GM21723 (cell line): ENCODE measurements at regions not wholly inside any gene's neighbourhood (a gene's known extent, or its start where the extent isn't known, plus 50 kb on each side); places are given as distances from the start of the nearest gene placed in this dataset.
"Not testable (repeated sequence)": the region's sequence is repeated elsewhere in the genome, so short reads cannot be mapped to it uniquely, and the experiment has no call there.

Experiments
- ATAC-seq: cut with Tn5 transposase; IDR thresholded peaks from one replicate; pipeline ENCODE4 v1.9.1; 2021; ENCODE audit warnings: mild to moderate bottlenecking, moderate library complexity; ENCODE audit not compliant: unreplicated experiment

GRCh38 chr7:92925876-92926696 is 89.7 kb upstream of the CDK6 start:
- no peak for ATAC-seq

- ATAC-seq = no peak
Measured at GRCh38 chr7:92924800-92925199, 88.4 kb upstream of the CDK6 start.

GRCh38 chr7:92917230-92917629 is 80.9 kb upstream of the CDK6 start:
- no peak for ATAC-seq

GRCh38 chr7:92916770-92917224 is 80.4 kb upstream of the CDK6 start:
- no peak for ATAC-seq

GRCh38 chr7:92915348-92915747 is 79.0 kb upstream of the CDK6 start:
- no peak for ATAC-seq

- no peak for ATAC-seq
Measured at GRCh38 chr7:92914645-92915044, 78.3 kb upstream of the CDK6 start.

GRCh38 chr7:92913849-92914248 is 77.5 kb upstream of the CDK6 start:
- no peak for ATAC-seq

GRCh38 chr7:92910976-92911375 is 74.6 kb upstream of the CDK6 start:
- no peak for ATAC-seq

GRCh38 chr7:92909686-92910475 is 73.5 kb upstream of the CDK6 start:
- ATAC-seq = no peak

- ATAC-seq = peak; percentile 98
Measured at GRCh38 chr7:92904244-92905131, 68.1 kb upstream of the CDK6 start.

GRCh38 chr7:92898798-92899197 is 62.4 kb upstream of the CDK6 start:
- no peak for ATAC-seq

GRCh38 chr7:92894857-92895256 is 58.5 kb upstream of the CDK6 start:
- ATAC-seq = not testable (repeated sequence)

GRCh38 chr7:92889081-92889480 is 52.7 kb upstream of the CDK6 start:
- no peak for ATAC-seq
